GM12878 (cell line): ENCODE measurements at regions not wholly inside any gene's neighbourhood (a gene's known extent, or its start where the extent isn't known, plus 50 kb on each side); places are given as distances from the start of the nearest gene placed in this dataset.

ENCODE experiments used
- ATAC-seq: fragments of 200-7000 bp; cut with Tn5 transposase; 3 replicates; pipeline ENCODE4 v1.9.1; 2020; ENCODE audit warnings: mild to moderate bottlenecking, moderate library complexity
- BruUV-seq: library from RNA; stranded (reverse); fragments of 400-500 nt; replicated peaks from 2 replicates; lab custom pipeline; 2021; lab: Mats Ljungman, UMichigan
- CTCF ChIA-PET: fragments of 300-600 bp; sonication (Branson Sonifier 250); formaldehyde crosslinking; extraction: SDS; loops from one replicate; lab custom pipeline; 2021; ENCODE audit warnings: inconsistent platforms; lab: Yijun Ruan, JAX
- POLR2A ChIA-PET: fragments of 350-600 bp; formaldehyde crosslinking; extraction: SDS; loops from one replicate; lab custom pipeline; 2021; ENCODE audit warnings: inconsistent platforms; lab: Charles Lee
- RAD21 ChIA-PET: fragments of 300-600 bp; sonication (Branson Sonifier 250); formaldehyde crosslinking; loops from one replicate; lab custom pipeline; 2023; ENCODE audit warnings: antibody characterized with exemption; ENCODE audit not compliant: unreplicated experiment; lab: Charles Lee
- SMC1A ChIA-PET: fragments of 300-600 bp; sonication (Branson Sonifier 250); formaldehyde crosslinking; loops from one replicate; lab custom pipeline; 2023; ENCODE audit not compliant: unreplicated experiment, uncharacterized antibody; lab: Charles Lee
- DNase-seq: peaks from one replicate; pipeline ENCODE4 v3.0.0-alpha.2; 2011; ENCODE audit warnings: low read depth, low spot score
- FAIRE-seq: peaks from 3 replicates; lab custom pipeline; 2011; peaks lifted over from hg19 to GRCh38; lab: Jason Lieb, UNC
- H2AFZ ChIP-seq: 2 replicates; pipeline ENCODE4 v1.6.0; 2011; ENCODE audit warnings: low read depth, low read length, control low read depth; ENCODE audit not compliant: control insufficient read depth
- H3K27ac ChIP-seq: 2 replicates; pipeline ENCODE4 v1.5.1; 2011; ENCODE audit warnings: control low read depth; ENCODE audit not compliant: control insufficient read depth, insufficient read depth
- H3K27me3 ChIP-seq, 2 experiments: replicated peaks in 1 of 2; 2 replicates each; pipeline versions ENCODE4 v1.6.0 to v1.6.1; 2011; ENCODE audit warnings: low read length in 1 of 2; ENCODE audit not compliant: control insufficient read depth in 2 of 2, insufficient read depth in 2 of 2
- H3K36me3 ChIP-seq, 2 experiments: 2 replicates each; pipeline ENCODE4 v1.5.1; 2011; ENCODE audit warnings: low read length in 1 of 2; ENCODE audit not compliant: control insufficient read depth in 2 of 2, insufficient read depth in 2 of 2
- H3K4me1 ChIP-seq: 2 replicates; pipeline ENCODE4 v1.6.1; 2011; ENCODE audit warnings: mild to moderate bottlenecking, low read length, moderate library complexity, mixed read lengths; ENCODE audit not compliant: control insufficient read depth, insufficient read depth
- H3K4me2 ChIP-seq: 2 replicates; pipeline ENCODE4 v1.6.0; 2011; ENCODE audit warnings: control low read depth; ENCODE audit not compliant: control insufficient read depth, insufficient read depth
- H3K4me3 ChIP-seq: fragments of 200-600 bp; sonication (generic); 2 replicates; pipeline ENCODE4 v1.5.1; 2016
- H3K79me2 ChIP-seq: 2 replicates; pipeline ENCODE4 v1.6.0; 2011; ENCODE audit warnings: low read length; ENCODE audit not compliant: control insufficient read depth, insufficient read depth
- H3K9ac ChIP-seq: 2 replicates; pipeline ENCODE4 v1.8.0; 2011; ENCODE audit warnings: low read length, control low read depth, mixed read lengths; ENCODE audit not compliant: control insufficient read depth, insufficient read depth
- H3K9me3 ChIP-seq: replicated peaks from 3 replicates; pipeline ENCODE4 v1.5.1; 2011; ENCODE audit warnings: mild to moderate bottlenecking, low read length; ENCODE audit not compliant: control insufficient read depth, insufficient read depth
- H4K20me1 ChIP-seq: 2 replicates; pipeline ENCODE4 v1.6.0; 2011; ENCODE audit not compliant: control insufficient read depth, insufficient read depth
- ASH2L ChIP-seq: fragments of 300-600, 200-600 bp; sonication (generic); IDR thresholded peaks from 2 replicates; pipeline ENCODE4 v1.6.1; 2017; ENCODE audit warnings: low read depth, mild to moderate bottlenecking, borderline replicate concordance
- CREM ChIP-seq: IDR thresholded peaks from 2 replicates; pipeline ENCODE4 v1.6.1; 2014; ENCODE audit warnings: antibody characterized with exemption, low read depth
- E2F8 ChIP-seq: fragments of 450-650 bp; IDR thresholded peaks from 2 replicates; pipeline ENCODE4 v1.6.1; 2018; ENCODE audit warnings: mild to moderate bottlenecking, low read depth, moderate library complexity; ENCODE audit not compliant: partially characterized antibody
- EP300 ChIP-seq, 2 experiments: fragments of 150-350 bp in 1 of 2; IDR thresholded peaks; 2 replicates each; pipeline ENCODE4 v1.6.1; 2011 to 2012; ENCODE audit warnings: low read depth in 2 of 2, low read length in 2 of 2, borderline replicate concordance in 1 of 2, improper control_type of control experiment in 1 of 2, inconsistent platforms in 1 of 2; ENCODE audit not compliant: control insufficient read depth in 1 of 2
- HDAC2 ChIP-seq: fragments of 200-600 bp; sonication (generic); IDR thresholded peaks from 2 replicates; pipeline ENCODE4 v1.6.1; 2017
- IRF5 ChIP-seq: fragments of 450-650 bp; IDR thresholded peaks from 2 replicates; pipeline ENCODE4 v1.6.1; 2017; ENCODE audit warnings: borderline replicate concordance
- KLF5 ChIP-seq: fragments of 450-650 bp; IDR thresholded peaks from 2 replicates; pipeline ENCODE4 v1.6.1; 2014; ENCODE audit warnings: mild to moderate bottlenecking; ENCODE audit not compliant: partially characterized antibody
- MAX ChIP-seq: IDR thresholded peaks from 2 replicates; pipeline ENCODE4 v1.6.1; 2012; ENCODE audit warnings: low read depth, low read length, improper control_type of control experiment
- NFYA ChIP-seq: IDR thresholded peaks from 2 replicates; pipeline ENCODE4 v1.6.1; 2011; ENCODE audit warnings: low read depth, mild to moderate bottlenecking, low read length, improper control_type of control experiment, borderline replicate concordance
- PKNOX1 ChIP-seq: fragments of 450-650 bp; IDR thresholded peaks from 2 replicates; pipeline ENCODE4 v1.6.1; 2016; ENCODE audit warnings: mild to moderate bottlenecking
- POU2F2 ChIP-seq: IDR thresholded peaks from 3 replicates; pipeline ENCODE4 v1.6.1; 2011; ENCODE audit warnings: low read depth, mild to moderate bottlenecking, low read length, borderline replicate concordance
- RELB ChIP-seq: fragments of 450-650 bp; IDR thresholded peaks from 2 replicates; pipeline ENCODE4 v1.6.1; 2017; ENCODE audit warnings: low read depth, mild to moderate bottlenecking, moderate library complexity
- WGBS: methylation state at CpG from one replicate; pipeline ENCODE4 v1.1.6; 2016; ENCODE audit warnings: low lambda C conversion rate; ENCODE audit not compliant: insufficient replicate concordance, insufficient coverage; ENCODE audit errors: missing lambda C conversion rate; 5-methylcytosine and 5-hydroxymethylcytosine counted together
- in situ Hi-C: fragments of 300-500 bp; cut with MboI; formaldehyde crosslinking; loops from 9 replicates; pipeline ENCODE4 v1.14.3; 2018; ENCODE audit warnings: mixed read lengths
- intact Hi-C: fragments of 100-400 bp; cut with micrococcal nuclease; formaldehyde crosslinking; loops from one replicate; pipeline ENCODE4 v1.14.2; 2022; ENCODE audit not compliant: unreplicated experiment

- BruUV-seq: no TSS peak
- no peaks in the 10 kb centered on the region for H4K20me1 ChIP-seq
- no peak overlapping the region for H3K9ac ChIP-seq
- H3K4me1 ChIP-seq: no peaks in the 10 kb centered on the region
- 84% methylated on average over 1 of the region's 1 CpG for WGBS
- ChIA-PET CTCF (interaction anchor here (0.6 to 1.5 kb wide), 4 partner anchors 9 to 24 kb away, joined by 3 to 8 read pairs (median 4); no protein-coding TSS in a partner anchor), RAD21 (interaction anchor here (1.8 kb wide), 1 partner anchor 9 kb away, joined by 11 read pairs; no protein-coding TSS in a partner anchor), SMC1A (interaction anchor here (0.6 to 13.4 kb wide), 11 partner anchors 8 to 200 kb away, joined by 3 to 407 read pairs (median 4); no protein-coding TSS in a partner anchor), POLR2A (interaction anchor here (0.6 kb wide), 1 partner anchor 1609 kb away, joined by 4 read pairs; no protein-coding TSS in a partner anchor)
- intact Hi-C loops: no loop called here
- no peak overlapping the region for H3K27ac ChIP-seq
- TF ChIP-seq EP300 (IDR thresholded peaks at IDR 0.05; ENCODE audit: borderline replicate concordance in 1 of 2, control insufficient read depth in 1 of 2, low read depth in 2 of 2, low read length in 2 of 2): no peak
- TF ChIP-seq MAX: no peak
- TF ChIP-seq IRF5: no peak
- TF ChIP-seq KLF5: no peak
- TF ChIP-seq NFYA: no peak
- TF ChIP-seq PKNOX1: no peak
- TF ChIP-seq ASH2L: no peak
- no peak for TF ChIP-seq POU2F2
- no peak for TF ChIP-seq E2F8
- no peak for TF ChIP-seq CREM
- TF ChIP-seq HDAC2: no peak
- TF ChIP-seq RELB: no peak
- no peak for FAIRE-seq
- no peaks in the 10 kb centered on the region for H3K79me2 ChIP-seq
- in situ Hi-C loops: no loop called here
- DNase-seq: no peak
- no peak overlapping the region for H3K4me2 ChIP-seq
- no peak overlapping the region for H2AFZ ChIP-seq
- no peaks in the 10 kb centered on the region for H3K36me3 ChIP-seq
- no peaks in the 10 kb centered on the region for H3K9me3 ChIP-seq
- H3K27me3 ChIP-seq: no peaks in the 10 kb centered on the region
- H3K4me3 ChIP-seq: no peak overlapping the region
- ATAC-seq: no peak
Observed at GRCh38 chr1:81558291-81559076, 242.2 kb upstream of the ADGRL2 start.
